ENCODE measurements at regions not wholly inside any gene's neighbourhood (a gene's known extent, or its start where the extent isn't known, plus 50 kb on each side); places are given as distances from the start of the nearest gene placed in this dataset.

DNA sequence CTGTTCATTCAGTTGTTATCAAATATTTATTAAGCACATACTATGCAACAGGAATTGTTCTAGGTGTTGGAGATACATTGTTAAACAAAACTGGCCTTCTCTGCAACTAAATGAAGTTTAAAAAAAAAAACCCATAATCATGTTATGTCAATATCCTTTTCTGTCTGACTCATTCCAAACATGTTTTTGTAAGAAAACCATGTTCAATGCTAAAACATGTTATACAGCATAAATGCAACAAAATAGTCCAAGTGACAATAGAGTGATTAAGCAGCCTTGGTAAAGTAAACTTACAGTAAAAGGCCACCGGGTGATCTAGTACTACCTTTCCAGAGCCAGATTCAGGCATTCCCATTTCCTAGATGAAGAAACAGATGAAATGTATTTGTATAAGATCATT lies 278.0 kb upstream of the NECTIN3 start:
- RAD21 ChIA-PET (ENCODE audit: unreplicated experiment), result no interaction called here
- CTCF ChIA-PET, result no interaction called here
- no peak overlapping the region for H2AFZ ChIP-seq (ENCODE audit: control insufficient read depth, low read depth, low read length)
- H3K79me2 ChIP-seq (ENCODE audit: control insufficient read depth, insufficient read depth, low read length), result no peaks in the 10 kb centered on the region
- no peaks in the 10 kb centered on the region for H3K9me3 ChIP-seq (replicated peaks; ENCODE audit: control insufficient read depth, insufficient read depth, low read length)
- 88% methylated on average over 1 of the region's 1 CpG for WGBS (ENCODE audit: insufficient coverage, insufficient replicate concordance, low lambda C conversion rate, missing lambda C conversion rate)
- no peak overlapping the region for H3K4me3 ChIP-seq
- no TSS peak for BruUV-seq (replicated peaks)
- no peak for DNase-seq (ENCODE audit: low read depth, low spot score)
- H4K20me1 ChIP-seq (ENCODE audit: control insufficient read depth, insufficient read depth), result no peaks in the 10 kb centered on the region
- no peak overlapping the region for H3K27ac ChIP-seq (ENCODE audit: control insufficient read depth, insufficient read depth)
- ATAC-seq, result no peak
- no peaks in the 10 kb centered on the region for H3K4me1 ChIP-seq (ENCODE audit: control insufficient read depth, insufficient read depth, low read length)
- intact Hi-C loops (cut with micrococcal nuclease; ENCODE audit: unreplicated experiment), result no loop called here
- H3K36me3 ChIP-seq (ENCODE audit: control insufficient read depth in 2 of 2, insufficient read depth in 2 of 2, low read length in 1 of 2), result no peaks in the 10 kb centered on the region
- no peak overlapping the region for H3K4me2 ChIP-seq (ENCODE audit: control insufficient read depth, insufficient read depth)
- in situ Hi-C loops (cut with MboI), result no loop called here
- H3K9ac ChIP-seq (ENCODE audit: control insufficient read depth, insufficient read depth, low read length), result no peak overlapping the region
- no peak for FAIRE-seq
- POLR2A ChIA-PET, result interaction anchor here (0.7 kb wide), 1 partner anchor 19 kb away, joined by 3 read pairs; no protein-coding TSS in a partner anchor
- SMC1A ChIA-PET (ENCODE audit: uncharacterized antibody, unreplicated experiment), result no interaction called here
- no peaks in the 10 kb centered on the region for H3K27me3 ChIP-seq (replicated peaks in 1 of 2; ENCODE audit: control insufficient read depth in 2 of 2, insufficient read depth in 2 of 2, low read length in 1 of 2)
- TF ChIP-seq JUNB (IDR thresholded peaks at IDR 0.05) (no peak), NFYB (IDR thresholded peaks at IDR 0.05; ENCODE audit: insufficient read depth, low read depth, low read length) (no peak), EGR1 (IDR thresholded peaks at IDR 0.05; ENCODE audit: borderline replicate concordance in 1 of 2, low read depth in 2 of 2, low read length in 2 of 2) (no peak), SIX5 (IDR thresholded peaks at IDR 0.05; ENCODE audit: low read depth, low read length, severe bottlenecking) (no peak), HDAC2 (IDR thresholded peaks at IDR 0.05) (no peak), SRF (IDR thresholded peaks at IDR 0.05; ENCODE audit: low read depth in 2 of 2, low read length in 2 of 2) (no peak), CBX3 (IDR thresholded peaks at IDR 0.05; ENCODE audit: borderline replicate concordance, low read depth) (no peak), STAT3 (IDR thresholded peaks at IDR 0.05; ENCODE audit: low read depth, low read length) (no peak), ASH2L (IDR thresholded peaks at IDR 0.05; ENCODE audit: borderline replicate concordance, low read depth) (no peak), FOXM1 (IDR thresholded peaks at IDR 0.05; ENCODE audit: low read depth, low read length) (no peak), NR2C2 (IDR thresholded peaks at IDR 0.05; ENCODE audit: borderline replicate concordance, control insufficient read depth, insufficient read length, low read depth) (no peak)
- TF ChIP-seq, protein P1, sequence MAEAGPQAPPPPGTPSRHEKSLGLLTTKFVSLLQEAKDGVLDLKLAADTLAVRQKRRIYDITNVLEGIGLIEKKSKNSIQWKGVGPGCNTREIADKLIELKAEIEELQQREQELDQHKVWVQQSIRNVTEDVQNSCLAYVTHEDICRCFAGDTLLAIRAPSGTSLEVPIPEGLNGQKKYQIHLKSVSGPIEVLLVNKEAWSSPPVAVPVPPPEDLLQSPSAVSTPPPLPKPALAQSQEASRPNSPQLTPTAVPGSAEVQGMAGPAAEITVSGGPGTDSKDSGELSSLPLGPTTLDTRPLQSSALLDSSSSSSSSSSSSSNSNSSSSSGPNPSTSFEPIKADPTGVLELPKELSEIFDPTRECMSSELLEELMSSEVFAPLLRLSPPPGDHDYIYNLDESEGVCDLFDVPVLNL (IDR thresholded peaks at IDR 0.05; ENCODE audit: low read depth, low read length), result no peak
- TF ChIP-seq, protein P2, sequence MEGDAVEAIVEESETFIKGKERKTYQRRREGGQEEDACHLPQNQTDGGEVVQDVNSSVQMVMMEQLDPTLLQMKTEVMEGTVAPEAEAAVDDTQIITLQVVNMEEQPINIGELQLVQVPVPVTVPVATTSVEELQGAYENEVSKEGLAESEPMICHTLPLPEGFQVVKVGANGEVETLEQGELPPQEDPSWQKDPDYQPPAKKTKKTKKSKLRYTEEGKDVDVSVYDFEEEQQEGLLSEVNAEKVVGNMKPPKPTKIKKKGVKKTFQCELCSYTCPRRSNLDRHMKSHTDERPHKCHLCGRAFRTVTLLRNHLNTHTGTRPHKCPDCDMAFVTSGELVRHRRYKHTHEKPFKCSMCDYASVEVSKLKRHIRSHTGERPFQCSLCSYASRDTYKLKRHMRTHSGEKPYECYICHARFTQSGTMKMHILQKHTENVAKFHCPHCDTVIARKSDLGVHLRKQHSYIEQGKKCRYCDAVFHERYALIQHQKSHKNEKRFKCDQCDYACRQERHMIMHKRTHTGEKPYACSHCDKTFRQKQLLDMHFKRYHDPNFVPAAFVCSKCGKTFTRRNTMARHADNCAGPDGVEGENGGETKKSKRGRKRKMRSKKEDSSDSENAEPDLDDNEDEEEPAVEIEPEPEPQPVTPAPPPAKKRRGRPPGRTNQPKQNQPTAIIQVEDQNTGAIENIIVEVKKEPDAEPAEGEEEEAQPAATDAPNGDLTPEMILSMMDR (IDR thresholded peaks at IDR 0.05 in 2 of 3, conservative IDR thresholded peaks at IDR 0.05 in 1 of 3; ENCODE audit: control insufficient read depth in 2 of 3, extremely low read depth in 1 of 3, insufficient read depth in 1 of 3, low read depth in 3 of 3, low read length in 3 of 3), result no peak
- TF ChIP-seq, protein P3, sequence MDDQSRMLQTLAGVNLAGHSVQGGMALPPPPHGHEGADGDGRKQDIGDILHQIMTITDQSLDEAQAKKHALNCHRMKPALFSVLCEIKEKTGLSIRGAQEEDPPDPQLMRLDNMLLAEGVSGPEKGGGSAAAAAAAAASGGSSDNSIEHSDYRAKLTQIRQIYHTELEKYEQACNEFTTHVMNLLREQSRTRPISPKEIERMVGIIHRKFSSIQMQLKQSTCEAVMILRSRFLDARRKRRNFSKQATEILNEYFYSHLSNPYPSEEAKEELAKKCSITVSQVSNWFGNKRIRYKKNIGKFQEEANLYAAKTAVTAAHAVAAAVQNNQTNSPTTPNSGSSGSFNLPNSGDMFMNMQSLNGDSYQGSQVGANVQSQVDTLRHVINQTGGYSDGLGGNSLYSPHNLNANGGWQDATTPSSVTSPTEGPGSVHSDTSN (IDR thresholded peaks at IDR 0.05; ENCODE audit: insufficient replicate concordance, low read depth, low read length), result no peak
- TF ChIP-seq, protein P4, sequence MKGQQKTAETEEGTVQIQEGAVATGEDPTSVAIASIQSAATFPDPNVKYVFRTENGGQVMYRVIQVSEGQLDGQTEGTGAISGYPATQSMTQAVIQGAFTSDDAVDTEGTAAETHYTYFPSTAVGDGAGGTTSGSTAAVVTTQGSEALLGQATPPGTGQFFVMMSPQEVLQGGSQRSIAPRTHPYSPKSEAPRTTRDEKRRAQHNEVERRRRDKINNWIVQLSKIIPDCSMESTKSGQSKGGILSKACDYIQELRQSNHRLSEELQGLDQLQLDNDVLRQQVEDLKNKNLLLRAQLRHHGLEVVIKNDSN (IDR thresholded peaks at IDR 0.05; ENCODE audit: borderline replicate concordance, extremely low read length, insufficient read depth, low read depth, low read length), result no peak
- TF ChIP-seq, protein P5, sequence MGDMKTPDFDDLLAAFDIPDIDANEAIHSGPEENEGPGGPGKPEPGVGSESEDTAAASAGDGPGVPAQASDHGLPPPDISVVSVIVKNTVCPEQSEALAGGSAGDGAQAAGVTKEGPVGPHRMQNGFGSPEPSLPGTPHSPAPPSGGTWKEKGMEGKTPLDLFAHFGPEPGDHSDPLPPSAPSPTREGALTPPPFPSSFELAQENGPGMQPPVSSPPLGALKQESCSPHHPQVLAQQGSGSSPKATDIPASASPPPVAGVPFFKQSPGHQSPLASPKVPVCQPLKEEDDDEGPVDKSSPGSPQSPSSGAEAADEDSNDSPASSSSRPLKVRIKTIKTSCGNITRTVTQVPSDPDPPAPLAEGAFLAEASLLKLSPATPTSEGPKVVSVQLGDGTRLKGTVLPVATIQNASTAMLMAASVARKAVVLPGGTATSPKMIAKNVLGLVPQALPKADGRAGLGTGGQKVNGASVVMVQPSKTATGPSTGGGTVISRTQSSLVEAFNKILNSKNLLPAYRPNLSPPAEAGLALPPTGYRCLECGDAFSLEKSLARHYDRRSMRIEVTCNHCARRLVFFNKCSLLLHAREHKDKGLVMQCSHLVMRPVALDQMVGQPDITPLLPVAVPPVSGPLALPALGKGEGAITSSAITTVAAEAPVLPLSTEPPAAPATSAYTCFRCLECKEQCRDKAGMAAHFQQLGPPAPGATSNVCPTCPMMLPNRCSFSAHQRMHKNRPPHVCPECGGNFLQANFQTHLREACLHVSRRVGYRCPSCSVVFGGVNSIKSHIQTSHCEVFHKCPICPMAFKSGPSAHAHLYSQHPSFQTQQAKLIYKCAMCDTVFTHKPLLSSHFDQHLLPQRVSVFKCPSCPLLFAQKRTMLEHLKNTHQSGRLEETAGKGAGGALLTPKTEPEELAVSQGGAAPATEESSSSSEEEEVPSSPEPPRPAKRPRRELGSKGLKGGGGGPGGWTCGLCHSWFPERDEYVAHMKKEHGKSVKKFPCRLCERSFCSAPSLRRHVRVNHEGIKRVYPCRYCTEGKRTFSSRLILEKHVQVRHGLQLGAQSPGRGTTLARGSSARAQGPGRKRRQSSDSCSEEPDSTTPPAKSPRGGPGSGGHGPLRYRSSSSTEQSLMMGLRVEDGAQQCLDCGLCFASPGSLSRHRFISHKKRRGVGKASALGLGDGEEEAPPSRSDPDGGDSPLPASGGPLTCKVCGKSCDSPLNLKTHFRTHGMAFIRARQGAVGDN (IDR thresholded peaks at IDR 0.05), result no peak

All from GM12878 (cell line).